Activated naive CD4-positive, alpha-beta T cell treated with anti-CD3 and anti-CD28 coated beads, Interleukin-2, amount 50 U/mL, for 16 hours (primary cell): ENCODE measurements at regions not wholly inside any gene's neighbourhood (a gene's known extent, or its start where the extent isn't known, plus 50 kb on each side); places are given as distances from the start of the nearest gene placed in this dataset.

Experiments
- DNase-seq: peaks from one replicate; pipeline ENCODE4 v3.0.0-alpha.2; 2020

DNA sequence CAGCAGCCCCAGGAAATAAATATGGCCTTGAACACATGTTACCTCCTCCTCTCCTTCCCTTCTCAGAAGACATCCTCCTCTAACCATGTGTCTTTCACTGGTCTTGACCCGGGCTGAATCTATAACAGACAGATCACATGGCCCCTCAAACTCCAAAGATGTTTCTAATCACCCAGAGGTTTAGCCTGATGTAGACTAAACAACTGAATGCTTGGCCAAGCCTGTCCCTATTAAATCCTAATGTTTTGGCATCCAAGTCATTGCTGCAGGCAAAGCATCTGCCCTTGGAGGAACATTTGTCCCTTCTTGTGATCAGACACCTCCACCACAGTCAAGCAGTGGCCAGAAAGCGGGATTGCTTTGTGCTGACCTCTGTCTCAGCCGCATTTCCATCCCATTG is 65.5 kb downstream of the ANKRD60 start:
- no peak for DNase-seq

DNA sequence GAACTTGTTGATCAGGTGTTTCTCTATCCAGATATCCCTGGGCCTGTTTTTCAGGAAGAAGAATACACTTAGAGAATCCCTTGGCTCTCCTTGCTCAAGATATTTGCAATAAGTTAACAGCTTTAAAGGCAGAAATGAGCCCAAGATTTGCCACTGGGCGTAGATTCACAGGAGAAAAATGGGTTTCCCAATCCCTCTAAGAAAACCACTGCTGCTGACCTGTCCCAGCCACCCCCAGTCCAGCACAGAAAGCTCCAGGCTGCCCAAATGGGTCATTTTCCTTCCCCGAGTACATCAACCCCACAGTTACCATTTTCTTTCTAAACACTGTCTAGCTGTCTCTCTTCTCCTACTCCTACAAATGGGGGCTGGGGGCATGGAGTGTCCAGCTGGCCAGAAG is 67.3 kb downstream of the ANKRD60 start:
- DNase-seq = no peak

DNA sequence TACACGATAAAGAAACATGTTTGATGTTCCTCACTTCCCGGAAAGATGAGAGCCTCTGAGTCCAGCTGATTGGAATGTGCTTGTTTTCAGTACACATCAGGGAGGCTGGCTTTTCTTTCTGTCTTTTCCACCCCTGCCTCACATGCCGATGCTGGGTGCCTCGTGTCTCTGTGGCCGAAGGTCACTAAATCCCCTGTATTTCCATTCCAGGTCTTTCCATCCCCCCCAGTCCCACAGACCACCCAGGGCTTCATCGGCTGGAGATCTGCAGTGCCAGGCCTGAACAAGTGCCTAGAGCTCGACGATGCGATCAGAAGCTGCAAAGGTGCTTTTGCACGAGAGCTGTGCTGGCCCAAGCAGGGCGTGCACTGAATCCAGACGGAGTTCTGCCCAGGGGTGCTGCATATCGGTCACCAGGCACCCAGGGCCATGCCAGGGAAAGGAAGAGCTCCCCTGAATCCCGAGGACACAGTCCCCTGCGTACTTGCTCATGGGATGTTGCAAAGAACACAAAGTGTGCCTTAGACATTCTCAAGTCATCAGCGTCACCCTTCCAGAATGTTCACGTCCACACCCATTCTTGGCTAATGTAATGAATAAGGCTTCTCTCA is 67.9 kb downstream of the ANKRD60 start:
- DNase-seq = no peak

DNA sequence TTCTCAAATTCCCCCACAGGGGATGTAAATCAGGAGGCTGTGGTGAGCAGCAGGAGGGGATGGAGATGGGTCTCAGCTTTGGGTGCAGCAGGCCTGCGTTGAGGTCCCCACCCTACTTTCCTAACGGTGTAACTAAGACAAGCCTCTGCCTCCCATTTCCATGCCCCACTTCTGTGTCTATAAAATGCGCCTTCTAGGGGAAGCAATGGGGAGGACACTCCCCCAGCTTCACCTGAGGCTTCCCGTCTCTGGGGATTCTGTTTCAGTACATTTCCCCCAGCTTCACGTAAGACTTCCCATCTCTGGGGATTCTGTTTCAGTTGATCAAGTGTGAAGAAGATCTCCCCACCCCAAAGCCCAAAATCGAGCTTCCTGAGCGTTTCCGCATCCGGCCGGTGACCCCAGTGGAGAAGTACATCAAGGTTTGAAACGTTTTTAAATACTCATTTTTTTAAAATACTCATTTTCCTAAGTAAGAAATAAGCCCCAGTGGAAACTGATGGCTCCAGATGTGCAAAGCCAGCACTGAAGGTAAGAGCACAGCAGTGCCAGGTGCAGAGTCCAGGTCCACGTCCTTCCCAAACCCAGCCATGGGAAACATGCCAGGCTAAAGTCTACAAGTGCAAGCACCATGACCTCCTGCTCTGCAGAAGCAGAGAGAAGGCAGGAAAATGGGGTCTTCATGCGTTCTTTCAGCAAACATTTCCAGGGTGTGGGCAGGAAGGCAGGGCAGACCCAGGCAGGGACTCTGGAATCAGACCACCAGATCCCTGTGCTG is 73.1 kb downstream of the ANKRD60 start:
- DNase-seq = no peak

DNA sequence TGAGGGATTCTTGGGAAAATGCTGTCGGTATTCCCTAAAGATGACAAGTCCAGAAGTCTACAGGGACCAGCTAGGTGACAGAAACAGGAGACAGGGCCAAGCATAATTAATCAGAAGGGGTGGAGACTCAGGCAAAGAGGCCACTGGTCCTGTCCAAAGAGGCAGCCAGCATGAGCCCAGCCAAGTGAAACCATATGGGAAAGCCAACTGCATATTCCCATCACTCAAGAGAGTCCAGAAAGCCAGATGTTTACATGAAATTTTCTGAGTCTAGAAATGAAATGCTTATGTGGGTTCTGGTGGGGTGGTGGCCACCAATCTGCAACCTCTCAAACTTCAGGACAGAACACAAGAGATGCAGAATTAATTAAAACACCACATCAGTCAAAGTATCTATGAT is 74.3 kb downstream of the ANKRD60 start:
- DNase-seq = no peak

DNA sequence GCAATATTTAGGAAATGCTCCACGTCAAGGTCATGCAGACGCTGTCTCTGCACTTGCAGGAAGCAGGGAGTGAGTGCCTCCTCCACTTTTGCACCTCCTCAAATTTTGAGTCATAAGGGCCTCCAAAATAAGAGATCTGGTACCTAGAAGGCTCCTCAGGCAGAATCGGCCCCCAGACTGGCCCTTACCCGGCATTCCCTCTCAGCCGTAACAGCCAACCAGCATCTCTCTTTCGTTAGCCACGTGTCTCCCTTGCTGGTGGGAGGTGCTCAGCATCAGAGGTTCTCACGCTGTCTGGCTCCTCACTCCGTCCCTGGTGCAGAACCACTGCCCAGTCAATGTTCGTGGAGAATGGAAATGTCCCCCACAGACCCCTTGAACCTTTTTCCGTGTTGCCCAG is 75.3 kb downstream of the ANKRD60 start:
- DNase-seq = no peak

DNA sequence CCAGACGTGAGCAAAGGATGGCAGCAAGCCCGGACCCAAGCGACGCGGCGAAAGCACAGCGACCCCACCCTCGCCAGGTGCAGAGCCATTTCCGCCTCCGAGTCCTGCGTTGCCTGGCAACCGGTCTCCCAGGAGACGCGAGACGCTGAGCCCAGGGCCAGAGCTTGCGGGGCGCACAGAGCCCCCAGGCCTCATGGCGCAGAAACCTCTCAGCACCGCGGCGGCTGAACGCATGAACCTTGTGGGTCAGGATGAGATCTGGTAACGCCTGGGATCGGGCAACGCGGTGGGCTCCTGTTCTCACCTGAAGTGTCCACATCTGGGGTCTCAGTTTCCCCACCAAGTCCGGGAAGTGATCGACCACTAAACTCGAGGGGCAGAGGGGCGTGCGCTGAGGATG is 77.7 kb downstream of the ANKRD60 start:
- DNase-seq = no peak

DNA sequence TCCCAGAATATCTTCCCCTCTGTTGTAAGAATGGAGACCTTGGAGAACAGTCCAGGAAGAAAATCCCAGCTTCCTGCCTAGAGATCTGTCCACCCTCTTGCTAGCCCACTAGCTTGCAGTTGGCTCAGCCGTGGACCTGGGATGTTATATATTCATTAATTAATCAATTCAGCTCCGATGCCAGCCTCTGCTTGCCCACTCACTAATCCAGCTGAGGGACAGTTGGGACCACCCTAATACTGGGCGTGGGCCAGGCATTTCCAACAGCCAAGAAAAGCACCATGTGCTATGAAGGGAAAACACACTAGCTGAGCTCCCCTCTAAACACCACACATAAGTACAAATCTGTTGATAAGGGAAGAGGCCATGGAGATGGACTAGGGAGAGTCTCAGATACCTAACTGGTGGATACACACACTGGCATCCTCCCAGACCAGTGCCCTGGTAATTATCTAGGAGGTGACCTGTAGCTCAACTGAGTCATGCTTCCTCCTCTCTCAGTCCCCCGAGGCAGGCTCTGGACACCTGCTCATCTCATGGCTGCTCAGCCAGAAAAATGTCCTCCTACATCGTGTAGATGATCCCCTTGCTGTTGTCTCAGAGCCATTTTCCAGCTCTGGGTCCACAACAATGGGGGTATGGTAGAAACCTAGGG is 78.9 kb downstream of the ANKRD60 start:
- DNase-seq = no peak

DNA sequence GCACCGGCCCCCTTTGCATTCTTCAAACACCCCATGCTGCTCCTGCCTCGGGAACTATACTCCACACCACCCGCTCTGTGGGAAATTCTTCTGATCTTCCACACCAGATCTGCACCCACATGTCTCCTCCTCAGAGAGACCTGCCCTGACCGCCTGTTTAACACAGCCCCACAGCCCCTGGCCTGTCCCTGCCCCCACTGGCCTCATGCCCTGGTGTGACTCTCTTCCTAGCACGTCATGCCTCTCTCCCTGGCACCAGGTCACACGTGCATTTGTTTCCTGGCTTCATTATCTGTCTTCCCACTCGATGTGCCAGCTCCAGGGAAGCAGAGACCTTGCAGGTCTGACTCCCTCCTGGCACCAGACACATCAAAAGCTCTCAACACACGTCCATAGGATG is 79.6 kb downstream of the ANKRD60 start:
- DNase-seq = no peak

DNA sequence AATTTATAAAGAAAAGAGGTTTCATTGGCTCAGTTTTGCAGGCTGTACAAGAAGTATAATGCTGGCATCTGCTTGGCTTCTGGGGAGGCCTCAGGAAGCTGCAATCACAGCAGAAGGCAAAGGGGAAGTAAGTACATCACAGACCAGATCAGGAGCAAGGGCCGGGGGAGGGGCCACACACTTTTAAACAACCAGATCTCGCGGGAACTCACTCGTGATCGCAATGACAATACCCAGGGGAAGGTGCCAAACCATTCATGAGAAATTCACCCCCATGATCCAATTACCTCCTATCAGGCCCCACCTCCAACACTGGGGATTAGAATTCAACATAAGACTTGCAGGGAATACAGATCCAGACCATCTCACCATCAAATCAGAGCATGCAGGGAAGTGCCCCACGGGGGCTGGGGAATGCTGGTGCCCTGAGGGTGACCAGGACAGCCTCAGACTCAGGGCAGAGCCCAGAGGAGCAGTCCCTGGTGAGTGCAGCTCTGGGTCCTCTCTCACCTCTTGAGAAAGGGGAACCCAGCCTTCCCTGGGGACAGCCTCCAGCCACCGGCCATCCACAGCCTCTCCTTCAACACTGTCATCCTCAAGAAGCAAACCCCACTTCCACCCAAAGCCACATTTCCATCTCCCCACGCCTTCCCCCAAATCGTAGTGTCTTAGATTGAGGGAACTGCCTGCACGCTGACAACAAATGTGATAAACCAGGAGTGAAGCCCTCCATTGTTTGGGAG is 80.7 kb downstream of the ANKRD60 start:
- DNase-seq = no peak

DNA sequence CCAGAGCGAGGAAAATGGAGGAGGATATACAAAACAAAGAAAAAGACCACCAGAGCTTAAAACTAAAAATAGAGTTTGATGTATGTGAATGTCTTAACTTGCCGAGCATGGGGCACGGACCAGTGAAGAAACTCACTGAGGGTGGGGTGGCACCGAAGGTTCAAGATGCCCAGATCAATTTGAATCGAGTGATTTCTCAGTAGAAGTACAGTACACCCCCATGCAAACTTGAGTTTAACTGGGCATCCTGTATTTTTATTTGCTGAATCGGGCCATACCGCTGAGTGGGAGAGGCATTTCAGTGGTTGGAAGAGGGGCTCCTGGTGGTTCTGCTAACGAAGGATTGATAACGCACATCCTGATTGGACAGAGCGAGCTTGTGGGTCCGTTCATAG is 81.7 kb downstream of the ANKRD60 start:
- no peak for DNase-seq

DNA sequence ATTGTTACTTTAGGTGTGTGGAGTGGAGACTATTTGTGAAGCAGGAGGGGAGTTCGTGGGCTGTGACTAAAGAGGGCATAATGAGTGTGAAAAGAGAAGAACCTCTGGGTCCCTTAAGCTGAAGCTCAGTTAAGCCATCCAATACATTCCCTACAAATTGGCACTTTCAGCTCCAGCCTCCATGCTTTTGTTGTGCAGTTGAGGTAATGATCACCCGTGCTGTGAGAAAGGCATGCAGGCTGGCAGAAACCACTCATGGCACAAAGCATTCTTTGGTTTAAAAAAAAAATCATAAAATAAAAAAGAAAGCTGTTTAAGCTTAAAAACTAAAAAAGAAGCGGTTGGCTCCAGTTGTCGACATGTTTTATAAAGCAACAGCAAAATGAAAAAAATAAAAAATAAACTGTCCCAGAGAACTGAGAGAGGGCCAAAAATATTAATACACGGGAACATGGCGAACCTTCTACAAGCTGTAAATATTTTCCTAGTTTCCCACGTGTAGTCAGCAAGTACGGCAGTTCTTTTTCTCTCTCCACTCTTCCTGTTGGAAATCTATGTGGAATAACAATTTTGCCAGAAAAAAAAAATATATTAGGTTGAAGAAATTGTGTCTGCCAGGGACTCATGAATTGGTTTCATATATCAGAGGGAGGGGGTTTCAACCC is 82.2 kb downstream of the ANKRD60 start:
- DNase-seq = no peak

DNA sequence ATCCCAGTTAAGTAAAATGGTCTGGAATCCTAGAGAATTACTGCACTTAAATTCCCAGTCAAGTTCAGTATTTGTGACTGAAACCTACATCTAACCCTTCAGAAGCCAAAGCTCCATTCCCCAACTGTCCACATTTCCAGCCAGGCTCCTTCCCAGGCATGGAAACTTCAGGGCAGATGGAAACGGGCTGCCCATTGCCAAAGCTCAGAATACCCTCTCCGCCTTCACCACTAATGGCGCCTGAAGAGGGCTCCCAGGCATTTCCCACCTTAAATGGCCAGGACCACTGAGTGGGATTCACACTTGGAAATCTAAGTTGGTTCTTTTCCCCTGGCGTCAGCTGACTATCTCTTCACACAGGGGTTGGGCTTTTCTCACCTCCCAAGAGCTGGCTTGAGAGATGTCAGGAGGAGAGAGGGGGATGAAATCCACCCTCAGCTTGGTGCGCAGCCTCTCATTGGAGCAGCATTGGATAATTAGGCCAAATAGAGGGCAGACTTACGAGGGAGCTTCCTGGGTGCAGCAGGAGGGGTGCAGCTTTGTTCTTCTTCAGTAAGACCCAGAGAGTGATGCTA is 82.9 kb downstream of the ANKRD60 start:
- DNase-seq = no peak

DNA sequence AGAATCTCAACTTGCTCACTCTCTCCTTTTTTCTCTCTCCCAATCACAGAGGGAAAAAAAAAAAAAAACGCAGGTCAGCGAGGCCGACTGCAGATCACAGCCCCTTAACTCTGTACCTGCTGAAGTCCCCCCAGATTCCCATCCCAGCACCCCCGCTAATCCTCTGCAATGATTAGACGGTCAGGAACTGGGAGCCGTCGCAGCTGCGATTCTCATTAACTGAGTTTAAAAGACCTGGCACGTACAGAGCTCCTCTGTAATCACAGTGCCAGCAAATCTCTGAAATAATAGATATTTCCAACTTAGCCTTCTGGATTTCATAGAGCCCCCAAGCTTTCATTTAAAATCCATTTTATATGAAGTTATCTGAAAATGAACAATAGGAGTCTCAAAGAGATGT is 84.4 kb downstream of the ANKRD60 start:
- no peak for DNase-seq

DNA sequence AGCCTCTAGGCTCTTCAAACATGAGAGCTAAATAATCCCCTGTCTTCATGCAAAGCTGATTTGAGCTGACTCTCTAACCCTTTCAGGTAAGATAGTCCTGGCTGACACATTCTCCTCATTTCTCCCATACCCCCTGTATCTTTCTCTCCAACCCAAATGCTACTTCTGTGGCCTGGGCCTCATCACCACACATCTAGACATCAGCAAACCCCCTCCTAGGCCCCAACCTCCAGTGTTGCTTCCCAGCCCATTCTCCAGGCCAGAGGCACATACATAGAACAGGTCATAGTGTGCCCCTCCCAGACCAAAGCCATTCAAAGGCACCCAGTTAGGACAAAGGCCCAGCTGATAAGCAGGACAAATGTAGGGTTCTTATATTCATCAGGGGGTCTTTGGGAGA is 84.9 kb downstream of the ANKRD60 start:
- no peak for DNase-seq

DNA sequence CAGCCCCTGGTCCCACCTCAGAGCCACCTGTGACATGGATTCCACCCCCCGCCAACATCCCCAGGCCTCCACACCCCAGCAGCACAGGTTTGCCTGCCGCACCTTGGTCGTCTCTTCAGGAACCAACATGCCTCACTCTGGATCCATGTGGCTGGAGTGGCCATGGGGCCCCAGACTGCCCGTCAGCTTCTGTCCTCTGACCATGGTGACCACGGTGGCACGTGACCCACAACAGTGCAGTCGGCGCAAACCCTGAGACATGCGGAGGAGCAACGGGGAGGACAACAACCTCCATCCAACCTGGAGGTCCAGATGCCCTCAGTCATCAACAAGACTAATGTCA is 85.6 kb downstream of the ANKRD60 start:
- DNase-seq = no peak

DNA sequence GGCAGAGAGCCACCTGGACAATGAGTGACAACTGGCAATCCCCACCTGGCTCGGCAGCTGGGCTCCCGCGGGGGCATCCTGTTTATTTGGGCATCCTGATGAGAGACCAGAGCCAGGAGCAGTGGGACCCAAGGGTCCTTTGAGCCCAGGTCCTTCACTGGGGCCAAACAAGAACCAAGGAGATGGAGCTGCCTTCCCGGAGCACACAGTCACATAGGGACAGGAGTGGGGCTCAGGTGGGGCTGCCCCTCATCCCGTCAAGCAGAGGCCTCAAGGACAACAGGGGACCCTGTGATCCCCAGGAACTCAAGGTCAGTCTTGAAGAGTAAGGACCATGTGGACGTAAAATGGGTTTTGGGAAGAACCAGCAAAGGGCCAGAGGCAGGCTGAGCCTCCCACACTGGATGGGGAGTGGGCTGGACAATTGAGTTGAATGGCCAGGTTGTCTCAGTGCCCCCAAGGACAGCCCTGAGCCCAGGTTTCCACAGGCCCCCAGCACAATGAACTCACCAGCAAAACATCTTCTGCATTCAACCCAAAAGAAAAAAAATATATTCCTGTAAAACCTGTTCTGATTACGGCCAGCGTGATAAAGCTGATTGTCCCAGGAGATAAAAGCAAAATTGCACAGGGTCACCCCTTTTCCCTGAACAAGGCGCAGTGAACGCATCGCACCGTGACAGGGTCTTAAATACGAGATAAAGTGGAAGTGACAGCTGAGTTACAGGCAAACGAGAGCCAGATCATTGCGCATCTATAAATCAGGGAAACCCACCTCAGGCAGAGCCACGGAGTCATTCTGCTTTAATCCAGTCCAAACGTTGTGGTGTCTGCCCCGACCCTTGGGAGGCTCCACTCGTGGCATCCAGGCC is 86.2 kb downstream of the ANKRD60 start:
- DNase-seq = no peak

DNA sequence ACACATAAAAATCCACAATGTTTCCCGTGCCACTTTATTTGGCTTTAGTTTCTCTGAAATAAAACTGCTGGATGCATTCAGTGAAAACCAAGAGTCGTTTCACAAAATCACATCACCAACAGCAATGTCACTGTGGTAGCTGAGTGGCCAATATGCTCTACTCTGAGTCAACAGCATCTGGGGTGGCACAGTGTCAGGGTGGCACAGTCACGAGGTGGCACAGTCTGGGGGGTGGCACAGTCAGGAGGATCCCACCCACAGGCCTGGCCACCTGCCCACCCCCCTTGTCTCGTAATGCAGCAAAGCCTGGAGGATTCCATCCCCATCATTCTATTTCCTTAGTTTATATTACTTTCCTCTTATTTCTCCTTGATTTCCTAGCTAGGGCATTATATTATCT is 87.0 kb downstream of the ANKRD60 start:
- DNase-seq = no peak

DNA sequence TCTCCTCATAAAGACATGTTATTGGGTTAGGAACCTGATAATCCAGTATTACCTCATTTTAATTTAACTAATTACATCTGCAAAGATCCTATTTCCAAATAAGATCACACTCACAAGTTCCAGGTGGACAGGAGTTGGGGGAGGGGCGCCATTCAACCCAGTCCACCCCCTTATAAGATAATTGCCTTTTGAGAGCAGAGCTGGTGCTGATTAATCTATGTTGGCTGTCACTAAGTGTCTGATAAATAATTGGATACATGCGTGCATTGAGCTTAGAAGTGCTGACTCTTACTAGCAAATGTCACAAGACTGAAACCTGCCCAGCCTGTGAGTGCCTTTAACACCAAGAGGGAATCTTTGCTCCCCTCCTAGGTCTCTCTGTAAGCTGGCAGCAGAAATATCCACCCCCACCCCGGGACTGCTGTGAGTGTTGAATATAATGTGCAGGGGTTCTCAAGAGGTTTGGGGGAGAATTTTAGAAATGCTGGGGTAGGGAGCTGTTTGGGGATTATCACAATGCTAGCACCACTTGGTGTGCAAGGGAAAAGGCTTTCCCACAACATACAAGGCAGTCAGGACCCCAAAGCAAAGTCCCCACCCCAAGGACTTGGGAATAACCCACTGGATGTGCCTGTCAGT is 87.5 kb downstream of the ANKRD60 start:
- DNase-seq = no peak

DNA sequence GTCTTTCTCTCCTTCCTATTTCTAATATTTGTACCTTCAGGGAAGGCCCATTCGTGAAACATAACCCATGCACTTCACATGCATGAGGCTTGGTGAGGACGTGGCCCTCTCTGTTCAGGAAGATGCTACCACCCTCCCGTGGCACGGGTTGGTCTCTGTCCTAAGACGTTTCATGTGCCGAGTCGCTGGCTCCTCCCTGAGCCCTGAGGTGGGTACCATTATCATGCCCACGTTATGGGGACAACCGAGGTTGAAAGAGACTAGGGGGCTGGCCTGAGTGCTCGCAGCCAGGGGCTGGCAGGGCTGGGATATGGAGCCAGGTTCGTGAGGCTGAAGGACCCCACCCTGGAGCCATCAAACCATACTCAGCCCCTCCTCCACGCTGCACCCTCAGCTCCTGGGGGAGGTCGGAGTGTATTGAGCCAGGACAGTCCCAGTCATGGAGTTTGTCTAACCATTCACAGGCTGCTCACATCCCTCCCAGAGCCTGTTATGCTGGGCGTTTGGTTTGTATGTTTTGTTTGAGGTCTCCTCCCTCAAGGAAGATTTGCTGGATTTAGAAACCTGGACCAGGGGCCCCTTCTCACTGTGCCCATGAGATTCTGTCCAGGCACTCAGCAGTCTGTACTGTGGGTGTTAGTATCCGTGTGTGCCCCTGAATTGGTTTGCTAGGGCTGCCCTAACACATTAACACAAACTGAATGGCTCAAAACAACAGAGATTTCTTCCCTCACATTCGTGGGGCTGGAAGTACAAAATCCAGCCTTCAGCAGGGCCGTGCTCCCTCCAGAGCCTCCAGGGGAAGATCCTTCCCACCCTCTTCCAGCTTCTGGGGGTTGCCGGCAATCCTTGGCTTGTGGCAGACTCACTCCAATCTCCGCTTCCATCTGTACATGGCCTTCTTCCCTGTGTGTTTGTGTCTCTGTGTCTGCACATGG is 88.3 kb downstream of the ANKRD60 start:
- DNase-seq = no peak
